ENCODE measurements at regions not wholly inside any gene's neighbourhood (a gene's known extent, or its start where the extent isn't known, plus 50 kb on each side); places are given as distances from the start of the nearest gene placed in this dataset.

DNA sequence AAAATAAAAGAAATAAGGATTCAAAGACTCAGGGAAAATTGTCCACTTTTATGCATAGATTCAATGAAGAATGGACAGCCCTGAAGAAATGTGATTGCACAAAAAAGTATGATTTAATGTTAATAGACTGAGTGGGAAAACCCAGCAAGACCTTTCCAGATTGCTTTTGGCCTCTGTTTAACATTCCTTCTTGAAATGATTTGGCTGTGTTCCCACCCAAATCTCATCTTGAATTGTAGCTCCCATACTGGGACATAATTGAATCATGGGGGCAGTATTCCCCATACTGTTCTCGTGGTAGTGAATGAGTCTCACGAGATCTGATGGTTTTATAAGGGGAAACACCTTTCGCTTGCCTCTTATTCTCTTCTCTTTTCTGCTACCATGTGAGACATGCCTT is 1316.9 kb upstream of the SEL1L start:
- no peak overlapping the region for H3K4me3 ChIP-seq (ENCODE audit: low read depth, low read length)
- TF ChIP-seq, protein P1, sequence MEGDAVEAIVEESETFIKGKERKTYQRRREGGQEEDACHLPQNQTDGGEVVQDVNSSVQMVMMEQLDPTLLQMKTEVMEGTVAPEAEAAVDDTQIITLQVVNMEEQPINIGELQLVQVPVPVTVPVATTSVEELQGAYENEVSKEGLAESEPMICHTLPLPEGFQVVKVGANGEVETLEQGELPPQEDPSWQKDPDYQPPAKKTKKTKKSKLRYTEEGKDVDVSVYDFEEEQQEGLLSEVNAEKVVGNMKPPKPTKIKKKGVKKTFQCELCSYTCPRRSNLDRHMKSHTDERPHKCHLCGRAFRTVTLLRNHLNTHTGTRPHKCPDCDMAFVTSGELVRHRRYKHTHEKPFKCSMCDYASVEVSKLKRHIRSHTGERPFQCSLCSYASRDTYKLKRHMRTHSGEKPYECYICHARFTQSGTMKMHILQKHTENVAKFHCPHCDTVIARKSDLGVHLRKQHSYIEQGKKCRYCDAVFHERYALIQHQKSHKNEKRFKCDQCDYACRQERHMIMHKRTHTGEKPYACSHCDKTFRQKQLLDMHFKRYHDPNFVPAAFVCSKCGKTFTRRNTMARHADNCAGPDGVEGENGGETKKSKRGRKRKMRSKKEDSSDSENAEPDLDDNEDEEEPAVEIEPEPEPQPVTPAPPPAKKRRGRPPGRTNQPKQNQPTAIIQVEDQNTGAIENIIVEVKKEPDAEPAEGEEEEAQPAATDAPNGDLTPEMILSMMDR (IDR thresholded peaks at IDR 0.05; ENCODE audit: control insufficient read depth, extremely low read depth, insufficient read depth) = no peak
- no peak for DNase-seq (ENCODE audit: low read depth)

DNA sequence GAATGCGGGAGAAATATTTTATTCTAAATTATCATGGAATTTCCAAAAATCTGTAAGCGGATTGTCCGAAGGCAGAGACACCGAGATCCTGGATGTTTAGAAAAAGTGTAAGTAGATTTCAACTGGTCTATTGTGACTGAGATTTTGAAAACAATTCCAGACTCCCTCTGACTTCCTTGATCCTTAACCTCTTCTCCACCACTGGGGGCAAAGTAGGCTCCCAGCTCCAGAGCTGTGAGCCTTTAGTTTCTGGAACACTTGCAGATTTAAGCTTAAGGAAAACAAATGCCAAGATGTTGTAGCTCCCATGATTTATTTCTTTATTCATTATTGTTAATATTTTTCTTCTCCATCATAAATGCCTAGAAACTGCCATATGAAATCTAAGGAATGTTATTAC is 1320.5 kb upstream of the SEL1L start:
- no peak overlapping the region for H3K4me3 ChIP-seq (ENCODE audit: low read depth, low read length)
- no peak for DNase-seq (ENCODE audit: low read depth)
- TF ChIP-seq, protein P1 (IDR thresholded peaks at IDR 0.05; ENCODE audit: control insufficient read depth, extremely low read depth, insufficient read depth) = no peak

DNA sequence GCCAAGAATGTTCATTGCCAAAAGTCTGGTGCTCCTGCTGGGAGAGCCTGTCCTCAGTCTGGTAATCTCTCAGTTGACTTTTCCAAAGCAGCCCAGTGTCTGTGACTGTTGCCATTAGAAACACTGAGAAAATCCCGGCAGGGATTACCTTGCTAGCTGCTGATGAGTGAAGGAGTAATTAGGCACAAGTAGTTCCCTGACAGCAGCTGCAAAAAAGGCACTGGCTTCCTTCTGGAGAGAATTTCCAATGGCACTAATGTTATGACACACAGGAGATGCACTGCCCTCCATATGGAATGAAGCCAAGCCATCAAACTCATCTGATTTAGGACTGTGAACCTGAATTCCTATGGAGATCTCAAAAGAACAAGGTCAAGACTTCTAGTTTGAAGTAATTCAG is 1321.2 kb upstream of the SEL1L start:
- DNase-seq (ENCODE audit: low read depth) = no peak
- H3K4me3 ChIP-seq (ENCODE audit: low read depth, low read length) = no peak overlapping the region
- TF ChIP-seq, protein P1 (IDR thresholded peaks at IDR 0.05; ENCODE audit: control insufficient read depth, extremely low read depth, insufficient read depth) = no peak

DNA sequence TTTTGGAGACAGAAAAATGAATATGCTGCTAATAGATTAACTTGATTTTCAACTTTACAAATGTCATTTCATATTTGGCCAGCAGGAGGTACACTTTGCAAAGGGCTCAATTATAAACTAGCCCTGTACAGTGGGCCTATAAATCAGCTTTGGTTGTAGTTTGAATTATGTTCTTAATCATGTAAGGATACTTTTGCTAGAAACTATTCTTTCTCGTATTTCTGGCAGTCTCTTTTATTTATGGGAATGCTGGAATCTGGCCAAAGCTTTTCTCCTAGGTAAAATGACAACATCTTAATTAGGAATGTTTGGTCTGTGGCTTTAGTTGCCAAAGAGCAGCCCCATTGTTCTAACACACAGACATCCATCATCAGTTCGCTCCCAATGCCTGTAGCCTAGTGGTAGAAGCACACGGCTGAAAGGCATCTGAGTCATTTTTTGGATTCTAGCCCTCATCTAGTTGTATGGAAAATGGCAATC is 1322.3 kb upstream of the SEL1L start:
- H3K4me3 ChIP-seq (ENCODE audit: low read depth, low read length) = no peak overlapping the region
- DNase-seq (ENCODE audit: low read depth) = no peak
- TF ChIP-seq, protein P1 (IDR thresholded peaks at IDR 0.05; ENCODE audit: control insufficient read depth, extremely low read depth, insufficient read depth) = peak; percentile 63

DNA sequence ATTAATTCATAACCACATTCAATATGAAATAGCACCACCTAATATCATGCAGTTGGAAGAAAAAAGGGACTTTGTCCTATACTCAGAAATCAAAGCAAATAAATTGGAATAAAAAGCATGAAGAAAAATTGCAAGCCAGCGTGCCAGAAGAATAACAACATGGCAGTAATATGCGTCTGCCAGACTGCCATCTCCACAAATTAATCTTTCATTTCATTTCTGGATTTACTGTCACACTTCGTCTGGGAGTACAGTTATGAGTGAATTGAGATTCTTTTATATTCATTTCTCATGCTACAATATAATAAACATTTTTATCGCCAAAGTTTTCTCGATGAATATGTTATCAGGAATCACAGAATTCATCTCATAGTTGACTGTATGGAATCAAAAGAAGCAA is 1327.7 kb upstream of the SEL1L start:
- no peak for DNase-seq (ENCODE audit: low read depth)
- no peak overlapping the region for H3K4me3 ChIP-seq (ENCODE audit: low read depth, low read length)
- TF ChIP-seq, protein P1 (IDR thresholded peaks at IDR 0.05; ENCODE audit: control insufficient read depth, extremely low read depth, insufficient read depth) = no peak

DNA sequence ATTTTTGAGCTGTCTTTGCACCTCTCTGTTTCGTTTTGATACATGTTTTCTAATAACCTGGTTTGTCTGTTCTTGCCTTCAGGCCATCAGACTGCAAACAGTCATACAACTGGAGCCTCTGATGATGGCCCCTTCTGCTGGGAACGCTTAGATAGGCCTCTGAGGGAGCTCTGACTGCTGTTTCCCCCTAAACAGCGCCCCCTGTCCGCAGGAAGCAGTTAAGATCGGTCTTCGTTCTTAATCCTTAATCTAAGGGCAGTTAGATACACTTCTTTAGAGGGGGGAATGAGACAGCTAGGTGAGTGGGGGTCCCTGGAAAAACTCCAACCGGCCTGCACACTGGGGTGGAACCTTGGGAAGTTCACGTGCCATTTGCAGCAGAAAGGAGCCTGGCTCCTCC is 1338.8 kb upstream of the SEL1L start:
- H3K4me3 ChIP-seq (ENCODE audit: low read depth, low read length) = no peak overlapping the region
- TF ChIP-seq, protein P1 (IDR thresholded peaks at IDR 0.05; ENCODE audit: control insufficient read depth, extremely low read depth, insufficient read depth) = peak; percentile 47
- no peak for DNase-seq (ENCODE audit: low read depth)

DNA sequence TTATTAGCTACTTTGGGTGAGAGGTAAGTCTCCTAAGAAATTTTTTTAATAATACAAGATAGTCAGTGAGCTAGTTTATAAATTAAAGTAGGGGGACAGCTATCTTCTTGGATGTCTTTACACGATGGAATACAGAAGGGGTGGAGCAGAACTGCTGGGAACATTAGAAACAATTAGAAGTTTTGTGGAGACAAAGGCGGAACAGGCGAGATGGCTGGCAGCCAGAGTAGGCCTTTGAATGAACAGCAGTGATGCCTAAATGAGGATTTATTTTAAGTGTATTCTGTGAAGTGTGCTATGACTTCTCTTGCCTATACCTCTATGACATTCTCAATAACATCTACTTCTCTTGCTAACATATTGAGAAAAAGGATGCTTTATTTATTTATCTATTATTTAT is 1345.3 kb upstream of the SEL1L start:
- TF ChIP-seq, protein P1 (IDR thresholded peaks at IDR 0.05; ENCODE audit: control insufficient read depth, extremely low read depth, insufficient read depth) = no peak
- DNase-seq (ENCODE audit: low read depth) = no peak
- no peak overlapping the region for H3K4me3 ChIP-seq (ENCODE audit: low read depth, low read length)

All from LNCaP clone FGC (cell line).